Memory B cell (primary cell): ENCODE measurements at regions not wholly inside any gene's neighbourhood (a gene's known extent, or its start where the extent isn't known, plus 50 kb on each side); places are given as distances from the start of the nearest gene placed in this dataset.
"Not testable (repeated sequence)": the region's sequence is repeated elsewhere in the genome, so short reads cannot be mapped to it uniquely, and the experiment has no call there.

Experiments used
- ATAC-seq: fragments of 150-1000 bp; cut with Tn5 transposase; 2 replicates; pipeline ENCODE4 v1.10.0; 2021; ENCODE audit warnings: low read depth, mild to moderate bottlenecking, moderate library complexity
- DNase-seq, 2 donors: peaks; one replicate each; pipeline ENCODE4 v3.0.0; 2022; ENCODE audit warnings: low spot score in 2 of 2
- H3K27ac Mint-ChIP-seq: one replicate; pipeline ENCODE4 v1.8.0; 2022; ENCODE audit warnings: mild to moderate bottlenecking, moderate library complexity, mixed read lengths
- H3K27me3 Mint-ChIP-seq: one replicate; pipeline ENCODE4 v1.8.0; 2022; ENCODE audit warnings: mixed read lengths
- H3K36me3 Mint-ChIP-seq: one replicate; pipeline ENCODE4 v1.8.0; 2022; ENCODE audit warnings: mild to moderate bottlenecking, mixed read lengths
- H3K4me1 Mint-ChIP-seq: one replicate; pipeline ENCODE4 v1.8.0; 2022; ENCODE audit warnings: mixed read lengths
- H3K4me3 Mint-ChIP-seq: one replicate; pipeline ENCODE4 v1.8.0; 2022; ENCODE audit warnings: mild to moderate bottlenecking, moderate library complexity, mixed read lengths
- H3K9me3 Mint-ChIP-seq: one replicate; pipeline ENCODE4 v1.8.0; 2022; ENCODE audit warnings: mixed read lengths

GRCh38 chrX:66988331-66988730 is 349.5 kb upstream of the EDA2R start:
- ATAC-seq (no peak), DNase-seq (no peak)
- peaks cover 2% of the 10 kb centered on the region for H3K9me3 Mint-ChIP-seq
- no peak overlapping the region for H3K27ac Mint-ChIP-seq
- no peaks in the 10 kb centered on the region for H3K4me1 Mint-ChIP-seq
- H3K27me3 Mint-ChIP-seq = no peaks in the 10 kb centered on the region
- no peak overlapping the region for H3K4me3 Mint-ChIP-seq
- no peaks in the 10 kb centered on the region for H3K36me3 Mint-ChIP-seq

- Mint-ChIP-seq H3K36me3 (no peaks in the 10 kb centered on the region), H3K27me3 (no peaks in the 10 kb centered on the region), H3K4me1 (no peaks in the 10 kb centered on the region), H3K9me3 (peaks cover 6% of the 10 kb centered on the region), H3K27ac (no peak overlapping the region), H3K4me3 (no peak overlapping the region)
- no peak for DNase-seq
- ATAC-seq = no peak
Observed at GRCh38 chrX:66961665-66962064, 322.8 kb upstream of the EDA2R start.

GRCh38 chrX:66931713-66932112 is 292.8 kb upstream of the EDA2R start:
- ATAC-seq (no peak), DNase-seq (no peak)
- H3K9me3 Mint-ChIP-seq = peaks cover 3% of the 10 kb centered on the region
- no peaks in the 10 kb centered on the region for H3K4me1 Mint-ChIP-seq
- H3K27ac Mint-ChIP-seq = no peak overlapping the region
- no peak overlapping the region for H3K4me3 Mint-ChIP-seq
- no peaks in the 10 kb centered on the region for H3K27me3 Mint-ChIP-seq
- H3K36me3 Mint-ChIP-seq = no peaks in the 10 kb centered on the region

GRCh38 chrX:66930516-66930915 is 291.6 kb upstream of the EDA2R start:
- not testable (repeated sequence) for H3K4me1 Mint-ChIP-seq, H3K27ac Mint-ChIP-seq, DNase-seq, H3K9me3 Mint-ChIP-seq, H3K36me3 Mint-ChIP-seq, H3K27me3 Mint-ChIP-seq, H3K4me3 Mint-ChIP-seq, ATAC-seq

- no peak overlapping the region for H3K4me3 Mint-ChIP-seq
- no peak for ATAC-seq
- no peaks in the 10 kb centered on the region for H3K9me3 Mint-ChIP-seq
- H3K27ac Mint-ChIP-seq = no peak overlapping the region
- no peaks in the 10 kb centered on the region for H3K36me3 Mint-ChIP-seq
- H3K27me3 Mint-ChIP-seq = no peaks in the 10 kb centered on the region
- no peak for DNase-seq
- H3K4me1 Mint-ChIP-seq = no peaks in the 10 kb centered on the region
Observed at GRCh38 chrX:66920296-66920695, 281.4 kb upstream of the EDA2R start.

- Mint-ChIP-seq H3K4me1 (no peaks in the 10 kb centered on the region), H3K4me3 (no peak overlapping the region), H3K27ac (no peak overlapping the region), H3K36me3 (no peaks in the 10 kb centered on the region), H3K27me3 (no peaks in the 10 kb centered on the region), H3K9me3 (peaks cover 2% of the 10 kb centered on the region)
- ATAC-seq (no peak), DNase-seq (no peak)
Observed at GRCh38 chrX:66919280-66919832, 280.5 kb upstream of the EDA2R start.

- Mint-ChIP-seq H3K4me1 (no peaks in the 10 kb centered on the region), H3K36me3 (no peaks in the 10 kb centered on the region), H3K9me3 (peaks cover 2% of the 10 kb centered on the region), H3K27ac (no peak overlapping the region), H3K27me3 (no peaks in the 10 kb centered on the region), H3K4me3 (no peak overlapping the region)
- DNase-seq (no peak), ATAC-seq (no peak)
Observed at GRCh38 chrX:66918511-66918910, 279.6 kb upstream of the EDA2R start.

- Mint-ChIP-seq H3K27ac (no peak overlapping the region), H3K36me3 (no peaks in the 10 kb centered on the region), H3K9me3 (peaks cover 2% of the 10 kb centered on the region), H3K27me3 (no peaks in the 10 kb centered on the region), H3K4me3 (no peak overlapping the region), H3K4me1 (no peaks in the 10 kb centered on the region)
- no peak for ATAC-seq
- no peak for DNase-seq
Observed at GRCh38 chrX:66915893-66916292, 277.0 kb upstream of the EDA2R start.

- H3K4me3 Mint-ChIP-seq = no peak overlapping the region
- DNase-seq = no peak
- no peaks in the 10 kb centered on the region for H3K4me1 Mint-ChIP-seq
Observed at GRCh38 chrX:66914080-66914479, 275.2 kb upstream of the EDA2R start.

GRCh38 chrX:66912417-66912816 is 273.5 kb upstream of the EDA2R start:
- H3K4me3 Mint-ChIP-seq = no peak overlapping the region
- H3K36me3 Mint-ChIP-seq = no peaks in the 10 kb centered on the region
- ATAC-seq (no peak), DNase-seq (no peak)
- no peaks in the 10 kb centered on the region for H3K27me3 Mint-ChIP-seq
- no peaks in the 10 kb centered on the region for H3K4me1 Mint-ChIP-seq
- peaks cover 2% of the 10 kb centered on the region for H3K9me3 Mint-ChIP-seq
- H3K27ac Mint-ChIP-seq = no peak overlapping the region

More at GRCh38 chrX:66914080-66914479, 275.2 kb upstream of the EDA2R start:
- Mint-ChIP-seq H3K27me3 (no peaks in the 10 kb centered on the region), H3K36me3 (no peaks in the 10 kb centered on the region), H3K27ac (no peak overlapping the region), H3K9me3 (peaks cover 2% of the 10 kb centered on the region)
- no peak for ATAC-seq

GRCh38 chrX:66902081-66902480 is 263.2 kb upstream of the EDA2R start:
- H3K4me3 Mint-ChIP-seq = no peak overlapping the region
- no peaks in the 10 kb centered on the region for H3K36me3 Mint-ChIP-seq
- ATAC-seq (no peak), DNase-seq (no peak)
- no peaks in the 10 kb centered on the region for H3K4me1 Mint-ChIP-seq
- no peak overlapping the region for H3K27ac Mint-ChIP-seq
- no peaks in the 10 kb centered on the region for H3K9me3 Mint-ChIP-seq
- H3K27me3 Mint-ChIP-seq = no peaks in the 10 kb centered on the region

GRCh38 chrX:66900886-66901285 is 262.0 kb upstream of the EDA2R start:
- Mint-ChIP-seq H3K4me3 (no peak overlapping the region), H3K9me3 (no peaks in the 10 kb centered on the region), H3K27me3 (no peaks in the 10 kb centered on the region), H3K27ac (no peak overlapping the region), H3K36me3 (no peaks in the 10 kb centered on the region), H3K4me1 (no peaks in the 10 kb centered on the region)
- DNase-seq (no peak), ATAC-seq (no peak)

GRCh38 chrX:66892004-66892403 is 253.1 kb upstream of the EDA2R start:
- Mint-ChIP-seq H3K27ac (no peak overlapping the region), H3K9me3 (no peaks in the 10 kb centered on the region)

GRCh38 chrX:66889418-66889817 is 250.5 kb upstream of the EDA2R start:
- no peak for DNase-seq
- Mint-ChIP-seq H3K27ac (no peak overlapping the region), H3K27me3 (no peaks in the 10 kb centered on the region), H3K9me3 (no peaks in the 10 kb centered on the region), H3K36me3 (no peaks in the 10 kb centered on the region), H3K4me1 (peaks cover 3% of the 10 kb centered on the region), H3K4me3 (no peak overlapping the region)
- ATAC-seq = no peak

More at GRCh38 chrX:66892004-66892403, 253.1 kb upstream of the EDA2R start:
- no peaks in the 10 kb centered on the region for H3K36me3 Mint-ChIP-seq
- H3K27me3 Mint-ChIP-seq = no peaks in the 10 kb centered on the region
- H3K4me3 Mint-ChIP-seq = no peak overlapping the region
- ATAC-seq = no peak
- H3K4me1 Mint-ChIP-seq = peaks cover 3% of the 10 kb centered on the region
- no peak for DNase-seq

- no peak overlapping the region for H3K4me3 Mint-ChIP-seq
- no peaks in the 10 kb centered on the region for H3K9me3 Mint-ChIP-seq
- no peak for DNase-seq
- H3K36me3 Mint-ChIP-seq = no peaks in the 10 kb centered on the region
- no peaks in the 10 kb centered on the region for H3K27me3 Mint-ChIP-seq
- no peaks in the 10 kb centered on the region for H3K4me1 Mint-ChIP-seq
- ATAC-seq = no peak
- H3K27ac Mint-ChIP-seq = no peak overlapping the region
Observed at GRCh38 chrX:66882101-66882500, 243.2 kb upstream of the EDA2R start.
